SU-DHL-6 (cell line): ENCODE measurements at regions not wholly inside any gene's neighbourhood (a gene's known extent, or its start where the extent isn't known, plus 50 kb on each side); places are given as distances from the start of the nearest gene placed in this dataset.
"Not testable (repeated sequence)": the region's sequence is repeated elsewhere in the genome, so short reads cannot be mapped to it uniquely, and the experiment has no call there.

ENCODE experiments used
- EZH2phosphoT487 ChIP-seq: fragments of 200-600 bp; sonication (generic), shearing (Covaris generic); conservative IDR thresholded peaks from 2 replicates; pipeline ENCODE4 v1.6.1; 2018; ENCODE audit warnings: mild to moderate bottlenecking, antibody characterized with exemption, low read length, moderate library complexity, mixed read lengths
- TF ChIP-seq, protein P1 (sequence below): fragments of 200-600 bp; sonication (generic); IDR thresholded peaks from one replicate; pipeline ENCODE4 v1.5.1; 2017; ENCODE audit warnings: antibody characterized with exemption, mild to moderate bottlenecking, low read length, moderate library complexity; ENCODE audit not compliant: insufficient read depth, poor library complexity, severe bottlenecking

DNA sequence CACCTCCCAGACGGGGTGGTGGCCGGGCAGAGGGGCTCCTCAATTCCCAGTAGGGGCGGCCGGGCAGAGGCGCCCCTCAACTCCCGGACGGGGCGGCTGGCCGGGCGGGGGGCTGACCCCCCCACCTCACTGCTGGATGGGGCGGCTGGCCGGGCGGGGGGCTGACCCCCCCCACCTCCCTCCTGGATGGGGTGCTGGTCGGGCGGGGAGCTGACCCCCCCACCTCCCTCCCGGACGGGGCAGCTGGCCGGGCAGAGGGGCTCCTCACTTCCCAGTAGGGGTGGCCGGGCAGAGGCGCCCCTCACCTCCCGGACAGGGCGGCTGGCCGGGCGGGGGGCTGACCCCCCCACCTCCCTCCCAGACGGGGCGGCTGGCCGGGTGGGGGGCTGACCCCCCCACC lies 148.8 kb upstream of the CCZ1B start:
- TF ChIP-seq, protein P1, sequence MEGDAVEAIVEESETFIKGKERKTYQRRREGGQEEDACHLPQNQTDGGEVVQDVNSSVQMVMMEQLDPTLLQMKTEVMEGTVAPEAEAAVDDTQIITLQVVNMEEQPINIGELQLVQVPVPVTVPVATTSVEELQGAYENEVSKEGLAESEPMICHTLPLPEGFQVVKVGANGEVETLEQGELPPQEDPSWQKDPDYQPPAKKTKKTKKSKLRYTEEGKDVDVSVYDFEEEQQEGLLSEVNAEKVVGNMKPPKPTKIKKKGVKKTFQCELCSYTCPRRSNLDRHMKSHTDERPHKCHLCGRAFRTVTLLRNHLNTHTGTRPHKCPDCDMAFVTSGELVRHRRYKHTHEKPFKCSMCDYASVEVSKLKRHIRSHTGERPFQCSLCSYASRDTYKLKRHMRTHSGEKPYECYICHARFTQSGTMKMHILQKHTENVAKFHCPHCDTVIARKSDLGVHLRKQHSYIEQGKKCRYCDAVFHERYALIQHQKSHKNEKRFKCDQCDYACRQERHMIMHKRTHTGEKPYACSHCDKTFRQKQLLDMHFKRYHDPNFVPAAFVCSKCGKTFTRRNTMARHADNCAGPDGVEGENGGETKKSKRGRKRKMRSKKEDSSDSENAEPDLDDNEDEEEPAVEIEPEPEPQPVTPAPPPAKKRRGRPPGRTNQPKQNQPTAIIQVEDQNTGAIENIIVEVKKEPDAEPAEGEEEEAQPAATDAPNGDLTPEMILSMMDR, result not testable (repeated sequence)
- TF ChIP-seq EZH2phosphoT487, result not testable (repeated sequence)
